Panc1 (cell line): ENCODE measurements at regions not wholly inside any gene's neighbourhood (a gene's known extent, or its start where the extent isn't known, plus 50 kb on each side); places are given as distances from the start of the nearest gene placed in this dataset.
"Not testable (repeated sequence)": the region's sequence is repeated elsewhere in the genome, so short reads cannot be mapped to it uniquely, and the experiment has no call there.

Experiments
- ATAC-seq: fragments of 200-7000 bp; cut with Tn5 transposase; 2 replicates; pipeline ENCODE4 v1.9.1; 2020; ENCODE audit warnings: mild to moderate bottlenecking, moderate library complexity
- BruUV-seq: library from RNA; stranded (reverse); fragments of 400-500 nt; replicated peaks from 2 replicates; lab custom pipeline; 2021; lab: Mats Ljungman, UMichigan
- CTCF ChIA-PET: fragments of 300-600 bp; sonication (Branson Sonifier 250); formaldehyde crosslinking; loops from one replicate; lab custom pipeline; 2022; ENCODE audit warnings: antibody characterized with exemption; lab: Charles Lee
- POLR2A ChIA-PET: fragments of 300-600 bp; sonication (Branson Sonifier 250); formaldehyde crosslinking; loops from one replicate; lab custom pipeline; 2022; ENCODE audit warnings: antibody characterized with exemption; lab: Charles Lee
- DNase-seq: peaks from one replicate; pipeline ENCODE4 v3.0.0-alpha.2; 2010; ENCODE audit warnings: low read depth, low spot score
- H3K27ac ChIP-seq: 2 replicates; pipeline ENCODE4 v1.5.1; 2011; ENCODE audit warnings: mild to moderate bottlenecking, low read length, inconsistent platforms
- H3K27me3 ChIP-seq: fragments of 200-500 bp; sonication (Bioruptor generic); 2 replicates; pipeline ENCODE4 v1.6.0; 2014; ENCODE audit warnings: low read length, inconsistent platforms; ENCODE audit not compliant: control insufficient read depth, insufficient read depth
- H3K36me3 ChIP-seq: fragments of 200-500 bp; sonication (Bioruptor generic); 2 replicates; pipeline ENCODE4 v1.5.1; 2014; ENCODE audit warnings: inconsistent platforms, mild to moderate bottlenecking, low read length, moderate library complexity; ENCODE audit not compliant: control insufficient read depth, insufficient read depth
- H3K4me1 ChIP-seq: 2 replicates; pipeline ENCODE4 v1.5.1; 2011; ENCODE audit warnings: inconsistent platforms, mild to moderate bottlenecking, low read length, moderate library complexity; ENCODE audit not compliant: control insufficient read depth, insufficient read depth
- H3K4me3 ChIP-seq, 2 experiments: 2 replicates each; pipeline ENCODE4 v1.5.1; 2011 to 2012; ENCODE audit warnings: low read depth in 2 of 2, low read length in 2 of 2, mild to moderate bottlenecking in 2 of 2, inconsistent platforms in 1 of 2, moderate library complexity in 1 of 2
- H3K9me3 ChIP-seq: fragments of 200-500 bp; sonication (Bioruptor generic); 2 replicates; pipeline ENCODE4 v1.5.1; 2014; ENCODE audit warnings: low read depth, mild to moderate bottlenecking, inconsistent platforms, low read length, moderate library complexity; ENCODE audit not compliant: control insufficient read depth, insufficient read depth
- CTCF ChIP-seq: fragments of 450-650 bp; IDR thresholded peaks from 2 replicates; pipeline ENCODE4 v1.5.1; 2017; ENCODE audit warnings: mild to moderate bottlenecking
- POLR2AphosphoS5 ChIP-seq: IDR thresholded peaks from 2 replicates; pipeline ENCODE4 v1.6.1; 2012; ENCODE audit warnings: mild to moderate bottlenecking, low read depth, low read length, moderate library complexity
- REST ChIP-seq, 2 experiments: IDR thresholded peaks; 2 replicates each; pipeline ENCODE4 v1.6.1; 2011 to 2012; ENCODE audit warnings: low read depth in 2 of 2, control low read depth in 1 of 2, low read length in 1 of 2, mild to moderate bottlenecking in 1 of 2, moderate library complexity in 1 of 2; ENCODE audit not compliant: insufficient read depth in 1 of 2
- SIN3A ChIP-seq: IDR thresholded peaks from 2 replicates; pipeline ENCODE4 v1.6.1; 2012; ENCODE audit warnings: low read depth, mild to moderate bottlenecking, low read length, moderate library complexity, borderline replicate concordance; ENCODE audit not compliant: insufficient read depth
- TCF7L2 ChIP-seq: IDR thresholded peaks from 2 replicates; pipeline ENCODE4 v1.6.1; 2011; ENCODE audit warnings: mild to moderate bottlenecking, low read depth, low read length, inconsistent platforms
- in situ Hi-C: cut with HindIII; loops from 2 replicates; pipeline ENCODE4 v1.10.0; 2016; ENCODE audit warnings: low sequenced_read_pairs, low pct_unique_long_range_greater_than_20kb
- intact Hi-C: fragments of 100-400 bp; cut with micrococcal nuclease; formaldehyde crosslinking; loops from one replicate; pipeline ENCODE4 v1.10.0; 2022; ENCODE audit not compliant: unreplicated experiment

- intact Hi-C loops (loop anchor here (5.0 kb wide), 1 partner anchor 287 kb away; the partner anchor contains the start of gene SLC38A2), in situ Hi-C loops (no loop called here)
- H3K9me3 ChIP-seq: no peaks in the 10 kb centered on the region; the same call in 1 of the 2 replicates
- no peaks in the 10 kb centered on the region for H3K27me3 ChIP-seq
- H3K4me3 ChIP-seq: peak overlapping the region; percentile 8 to 27; a peak in 3 of 4 replicates
- ATAC-seq (no peak), DNase-seq (no peak)
- no TSS peak for BruUV-seq
- no peaks in the 10 kb centered on the region for H3K36me3 ChIP-seq
- TF ChIP-seq SIN3A: no peak
- TF ChIP-seq POLR2AphosphoS5: no peak
- no peak for TF ChIP-seq CTCF
- TF ChIP-seq TCF7L2: no peak
- TF ChIP-seq REST (IDR thresholded peaks at IDR 0.05; ENCODE audit: insufficient read depth in 1 of 2, low read depth in 2 of 2, low read length in 1 of 2): no peak
- H3K4me1 ChIP-seq: peaks cover 61% of the 10 kb centered on the region
- POLR2A ChIA-PET: interaction anchor here (0.8 kb wide), 1 partner anchor 286 kb away, joined by 3 read pairs; the partner anchor contains the start of gene SLC38A2
- CTCF ChIA-PET: no interaction called here
- H3K27ac ChIP-seq: peak overlapping the region; percentile 89
Observed at GRCh38 chr12:46659032-46659650, 166.7 kb downstream of the SLC38A4 start.

GRCh38 chr12:46657453-46658411 lies 168.1 kb downstream of the SLC38A4 start:
- in situ Hi-C loops: no loop called here
- POLR2A ChIA-PET: interaction anchor here (0.6 kb wide), 1 partner anchor 211 kb away, joined by 3 read pairs; no protein-coding TSS in a partner anchor
- no TSS peak for BruUV-seq
- CTCF ChIA-PET: no interaction called here
- no peaks in the 10 kb centered on the region for H3K36me3 ChIP-seq
- H3K4me1 ChIP-seq: peaks cover 50% of the 10 kb centered on the region
- intact Hi-C loops: loop anchor here (5.0 kb wide), 1 partner anchor 285 kb away; the partner anchor contains the start of gene SLC38A2
- peak overlapping the region; percentile 89 for H3K27ac ChIP-seq
- no peak overlapping the region for H3K4me3 ChIP-seq
- H3K27me3 ChIP-seq: no peaks in the 10 kb centered on the region
- no peaks in the 10 kb centered on the region; the same call in 1 of the 2 replicates for H3K9me3 ChIP-seq
- ATAC-seq: no peak
- TF ChIP-seq REST (IDR thresholded peaks at IDR 0.05; ENCODE audit: insufficient read depth in 1 of 2, low read depth in 2 of 2, low read length in 1 of 2) (no peak), TCF7L2 (no peak), POLR2AphosphoS5 (no peak), CTCF (no peak), SIN3A (no peak)
- no peak for DNase-seq

- H3K36me3 ChIP-seq, in situ Hi-C loops, BruUV-seq, DNase-seq, CTCF ChIA-PET, ATAC-seq, POLR2A ChIA-PET, H3K9me3 ChIP-seq, H3K27me3 ChIP-seq, H3K4me3 ChIP-seq, H3K27ac ChIP-seq: not testable (repeated sequence)
- H3K4me1 ChIP-seq: peaks cover 41% of the 10 kb centered on the region
- intact Hi-C loops: loop anchor here (5.0 kb wide), 1 partner anchor 284 kb away; the partner anchor contains the start of gene SLC38A2
Observed at GRCh38 chr12:46655984-46656383, 169.8 kb downstream of the SLC38A4 start.
